ENCODE measurements at regions not wholly inside any gene's neighbourhood (a gene's known extent, or its start where the extent isn't known, plus 50 kb on each side); places are given as distances from the start of the nearest gene placed in this dataset.

- no peaks in the 10 kb centered on the region for H3K9me3 ChIP-seq (ENCODE audit: control insufficient read depth in 1 of 2, insufficient read depth in 1 of 2, low read depth in 1 of 2, low read length in 2 of 2)
- POLR2A ChIA-PET: no interaction called here
- no peak overlapping the region for H3K4me2 ChIP-seq (ENCODE audit: low read length)
- ATAC-seq (no peak), DNase-seq (ENCODE audit: low read depth, low spot score) (no peak)
- H3K27me3 ChIP-seq (ENCODE audit: insufficient read depth, low read length): no peaks in the 10 kb centered on the region
- no TSS peak for BruUV-seq (replicated peaks)
- no peak overlapping the region for H3K4me3 ChIP-seq (replicated peaks in 1 of 2; ENCODE audit: low read depth in 1 of 2, low read length in 2 of 2)
- H4K20me1 ChIP-seq (ENCODE audit: insufficient read depth): no peaks in the 10 kb centered on the region
- intact Hi-C loops (cut with micrococcal nuclease): no loop called here
- TF ChIP-seq SIN3A (IDR thresholded peaks at IDR 0.05; ENCODE audit: low read depth) (no peak), POLR2AphosphoS5 (IDR thresholded peaks at IDR 0.05; ENCODE audit: low read depth, low read length) (no peak), TCF7L2 (IDR thresholded peaks at IDR 0.05; ENCODE audit: borderline replicate concordance, extremely low read depth, insufficient read depth, insufficient read length) (no peak), EZH2 (IDR thresholded peaks at IDR 0.05) (no peak), SRF (IDR thresholded peaks at IDR 0.05; ENCODE audit: low read depth) (no peak), ZFX (IDR thresholded peaks at IDR 0.05) (no peak), CEBPB (IDR thresholded peaks at IDR 0.05; ENCODE audit: low read depth) (no peak), CBX3 (IDR thresholded peaks at IDR 0.05; ENCODE audit: low read depth) (no peak), CTCF (IDR thresholded peaks at IDR 0.05 in 2 of 3, conservative IDR thresholded peaks at IDR 0.05 in 1 of 3; ENCODE audit: borderline replicate concordance in 1 of 3, insufficient read depth in 1 of 3, low read depth in 2 of 3, low read length in 2 of 3) (no peak), ATF3 (IDR thresholded peaks at IDR 0.05) (no peak)
- CTCF ChIA-PET: no interaction called here
- RAD21 ChIA-PET (ENCODE audit: low non-redundant PET in 1 of 2, low total read pairs in 2 of 2, uncharacterized antibody in 2 of 2, unreplicated experiment in 2 of 2): no interaction called here
- H3K9ac ChIP-seq (ENCODE audit: low read length): no peak overlapping the region
- no peaks in the 10 kb centered on the region for H3K36me3 ChIP-seq (ENCODE audit: control insufficient read depth in 1 of 2, insufficient read depth in 2 of 2, low read length in 2 of 2)
- H3K4me1 ChIP-seq (ENCODE audit: control insufficient read depth in 1 of 2, insufficient read depth in 2 of 2, low read length in 2 of 2): peaks cover 14 to 41% of the 10 kb centered on the region in 2 experiments
- H3K27ac ChIP-seq (ENCODE audit: low read depth, low read length): no peak overlapping the region
- no peaks in the 10 kb centered on the region for H3K79me2 ChIP-seq (ENCODE audit: insufficient read depth, low read length)
- H3K9me2 ChIP-seq (ENCODE audit: insufficient read depth): no peaks in the 10 kb centered on the region
- no peak overlapping the region for H2AFZ ChIP-seq (ENCODE audit: low read depth, low read length, poor library complexity, severe bottlenecking)
Observed at GRCh38 chr14:100449225-100449987, 126.3 kb downstream of the SLC25A47 start.

All from HCT116 (cell line).